Smooth muscle cell (in vitro differentiated cells): ENCODE measurements at regions not wholly inside any gene's neighbourhood (a gene's known extent, or its start where the extent isn't known, plus 50 kb on each side); places are given as distances from the start of the nearest gene placed in this dataset.

Experiments
- DNase-seq: peaks from one replicate; lab custom pipeline; 2025; ENCODE audit not compliant: unreplicated experiment; lab: John Stamatoyannopoulos, UW
- H2AFZ ChIP-seq: fragments of 200-600 bp; sonication (generic); 2 replicates; pipeline ENCODE4 v1.6.0; 2016; ENCODE audit warnings: antibody characterized with exemption, low read depth, mild to moderate bottlenecking
- H3F3A ChIP-seq: fragments of 200-600 bp; sonication (generic); 2 replicates; pipeline ENCODE4 v1.6.0; 2017; ENCODE audit warnings: antibody characterized with exemption, low read depth
- H3K27ac ChIP-seq: fragments of 200-600 bp; sonication (generic); 2 replicates; pipeline ENCODE4 v1.5.1; 2016; ENCODE audit warnings: low read depth, mild to moderate bottlenecking
- H3K27me3 ChIP-seq: fragments of 200-600 bp; sonication (generic); 2 replicates; pipeline ENCODE4 v1.6.1; 2016; ENCODE audit warnings: low read depth, mild to moderate bottlenecking
- H3K36me3 ChIP-seq: fragments of 200-600 bp; sonication (generic); 2 replicates; pipeline ENCODE4 v1.5.1; 2016; ENCODE audit warnings: low read depth
- H3K4me1 ChIP-seq: fragments of 200-600 bp; sonication (generic); 2 replicates; pipeline ENCODE4 v1.5.1; 2016; ENCODE audit warnings: low read depth
- H3K4me2 ChIP-seq: fragments of 200-600 bp; sonication (generic); 2 replicates; pipeline ENCODE4 v1.6.0; 2016; ENCODE audit warnings: mild to moderate bottlenecking
- H3K4me3 ChIP-seq: fragments of 200-600 bp; sonication (generic); 2 replicates; pipeline ENCODE4 v1.5.1; 2016; ENCODE audit warnings: mild to moderate bottlenecking
- H3K79me2 ChIP-seq: fragments of 200-600 bp; sonication (generic); 2 replicates; pipeline ENCODE4 v1.6.0; 2016; ENCODE audit warnings: low read depth, mild to moderate bottlenecking
- H3K9ac ChIP-seq: fragments of 200-600 bp; sonication (generic); 2 replicates; pipeline ENCODE4 v1.6.0; 2016; ENCODE audit warnings: low read depth
- H3K9me3 ChIP-seq: fragments of 200-600 bp; sonication (generic); replicated peaks from 2 replicates; pipeline ENCODE4 v1.5.1; 2016; ENCODE audit warnings: low read depth
- H4K20me1 ChIP-seq: fragments of 200-600 bp; sonication (generic); 2 replicates; pipeline ENCODE4 v1.6.0; 2016; ENCODE audit warnings: low read depth
- CTCF ChIP-seq: fragments of 200-600 bp; sonication (generic); IDR thresholded peaks from 2 replicates; pipeline ENCODE4 v1.5.1; 2017; ENCODE audit warnings: borderline replicate concordance, mild to moderate bottlenecking, antibody characterized with exemption; ENCODE audit not compliant: insufficient read depth, poor library complexity, severe bottlenecking
- WGBS: methylation state at CpG from one replicate; pipeline ENCODE4 v1.1.7; 2016; ENCODE audit warnings: low lambda C conversion rate; 5-methylcytosine and 5-hydroxymethylcytosine counted together

- Histone ChIP-seq H3K4me1 (peaks cover 19% of the 10 kb centered on the region), H3K4me3 (no peak overlapping the region), H3K9ac (peak overlapping the region; percentile 52), H3K4me2 (peak overlapping the region; percentile 35), H3K27me3 (no peaks in the 10 kb centered on the region), H3K27ac (peak overlapping the region; percentile 89), H3K36me3 (no peaks in the 10 kb centered on the region), H2AFZ (no peak overlapping the region), H3F3A (peaks cover 7% of the 10 kb centered on the region), H3K9me3 (no peaks in the 10 kb centered on the region), H3K79me2 (no peaks in the 10 kb centered on the region), H4K20me1 (no peaks in the 10 kb centered on the region)
- WGBS, result 3% methylated on average over 1 of the region's 1 CpG
- no peak for TF ChIP-seq CTCF
- DNase-seq, result no peak
These were observed 179.7 kb upstream of the RASGEF1B start for GRCh38 chr4:81651243-81651899.

- TF ChIP-seq CTCF, result no peak
- Histone ChIP-seq H3K9ac (peak overlapping the region; percentile 52), H3K9me3 (no peaks in the 10 kb centered on the region), H4K20me1 (no peaks in the 10 kb centered on the region), H3K27me3 (no peaks in the 10 kb centered on the region), H3K4me1 (peaks cover 19% of the 10 kb centered on the region), H3K4me2 (peak overlapping the region; percentile 35), H2AFZ (no peak overlapping the region), H3K4me3 (no peak overlapping the region), H3F3A (peaks cover 7% of the 10 kb centered on the region), H3K27ac (peak overlapping the region; percentile 89), H3K79me2 (no peaks in the 10 kb centered on the region), H3K36me3 (no peaks in the 10 kb centered on the region)
- 5% methylated on average over 3 of the region's 3 CpGs for WGBS
- DNase-seq, result no peak
These were observed 179.0 kb upstream of the RASGEF1B start for GRCh38 chr4:81650606-81651242.

- Histone ChIP-seq H3K36me3 (no peaks in the 10 kb centered on the region), H3K9me3 (no peaks in the 10 kb centered on the region), H3K4me1 (peaks cover 19% of the 10 kb centered on the region), H3K4me3 (no peak overlapping the region), H4K20me1 (no peaks in the 10 kb centered on the region), H3K9ac (no peak overlapping the region), H3K79me2 (no peaks in the 10 kb centered on the region), H3K27me3 (no peaks in the 10 kb centered on the region), H2AFZ (no peak overlapping the region), H3F3A (peaks cover 7% of the 10 kb centered on the region), H3K4me2 (no peak overlapping the region), H3K27ac (no peak overlapping the region)
- 76% methylated on average over 4 of the region's 4 CpGs for WGBS
- no peak for DNase-seq
- no peak for TF ChIP-seq CTCF
These were observed 177.0 kb upstream of the RASGEF1B start for GRCh38 chr4:81648576-81649275.
